ENCODE measurements at regions not wholly inside any gene's neighbourhood (a gene's known extent, or its start where the extent isn't known, plus 50 kb on each side); places are given as distances from the start of the nearest gene placed in this dataset.

DNA sequence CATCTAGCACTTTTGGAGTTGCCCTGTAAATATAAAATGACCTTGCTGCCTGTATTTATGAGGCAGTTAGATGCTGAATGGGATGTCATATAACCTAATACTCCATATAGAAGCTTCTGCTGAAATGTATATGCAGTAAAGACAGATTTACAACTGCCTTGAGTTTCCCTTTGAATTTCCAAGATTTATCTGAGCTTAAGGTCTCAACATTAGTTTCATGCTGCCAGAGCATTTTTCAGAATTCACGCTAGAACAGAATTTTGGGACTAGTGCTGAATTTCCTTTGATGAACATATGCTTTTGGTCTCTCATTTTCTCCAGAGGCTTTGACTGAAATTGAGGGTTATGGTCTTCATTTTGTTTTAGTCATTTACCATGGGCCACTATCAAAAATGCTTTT lies 254.7 kb upstream of the FANCL start:
- Histone ChIP-seq H2AFZ (ENCODE audit: low read depth, low read length) (no peak overlapping the region), H3K4me1 (ENCODE audit: insufficient read depth, low read length) (no peaks in the 10 kb centered on the region), H3K9me3 (ENCODE audit: insufficient read depth, low read length, severe bottlenecking) (no peaks in the 10 kb centered on the region), H3K9ac (ENCODE audit: low read depth, low read length) (no peak overlapping the region), H3K27me3 (ENCODE audit: insufficient read depth, low read length, poor library complexity) (no peaks in the 10 kb centered on the region), H3K36me3 (ENCODE audit: insufficient read depth, low read length) (no peaks in the 10 kb centered on the region), H4K20me1 (ENCODE audit: insufficient read depth, low read length) (no peaks in the 10 kb centered on the region), H3K4me2 (ENCODE audit: insufficient read depth, low read length) (no peak overlapping the region), H3K27ac (ENCODE audit: low read length) (no peak overlapping the region), H3K4me3 (ENCODE audit: low read depth in 1 of 2, low read length in 2 of 2) (no peak overlapping the region), H3K79me2 (ENCODE audit: insufficient read depth, low read length) (no peaks in the 10 kb centered on the region)
- ATAC-seq (ENCODE audit: insufficient read depth, low read depth) (no peak), DNase-seq (no peak)
- TF ChIP-seq, protein P1, sequence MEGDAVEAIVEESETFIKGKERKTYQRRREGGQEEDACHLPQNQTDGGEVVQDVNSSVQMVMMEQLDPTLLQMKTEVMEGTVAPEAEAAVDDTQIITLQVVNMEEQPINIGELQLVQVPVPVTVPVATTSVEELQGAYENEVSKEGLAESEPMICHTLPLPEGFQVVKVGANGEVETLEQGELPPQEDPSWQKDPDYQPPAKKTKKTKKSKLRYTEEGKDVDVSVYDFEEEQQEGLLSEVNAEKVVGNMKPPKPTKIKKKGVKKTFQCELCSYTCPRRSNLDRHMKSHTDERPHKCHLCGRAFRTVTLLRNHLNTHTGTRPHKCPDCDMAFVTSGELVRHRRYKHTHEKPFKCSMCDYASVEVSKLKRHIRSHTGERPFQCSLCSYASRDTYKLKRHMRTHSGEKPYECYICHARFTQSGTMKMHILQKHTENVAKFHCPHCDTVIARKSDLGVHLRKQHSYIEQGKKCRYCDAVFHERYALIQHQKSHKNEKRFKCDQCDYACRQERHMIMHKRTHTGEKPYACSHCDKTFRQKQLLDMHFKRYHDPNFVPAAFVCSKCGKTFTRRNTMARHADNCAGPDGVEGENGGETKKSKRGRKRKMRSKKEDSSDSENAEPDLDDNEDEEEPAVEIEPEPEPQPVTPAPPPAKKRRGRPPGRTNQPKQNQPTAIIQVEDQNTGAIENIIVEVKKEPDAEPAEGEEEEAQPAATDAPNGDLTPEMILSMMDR (IDR thresholded peaks at IDR 0.05; ENCODE audit: borderline replicate concordance, extremely low read depth, low read length, poor library complexity, severe bottlenecking): no peak
- no peak for TF ChIP-seq EZH2 (IDR thresholded peaks at IDR 0.05; ENCODE audit: borderline replicate concordance, low read depth, low read length, severe bottlenecking)

DNA sequence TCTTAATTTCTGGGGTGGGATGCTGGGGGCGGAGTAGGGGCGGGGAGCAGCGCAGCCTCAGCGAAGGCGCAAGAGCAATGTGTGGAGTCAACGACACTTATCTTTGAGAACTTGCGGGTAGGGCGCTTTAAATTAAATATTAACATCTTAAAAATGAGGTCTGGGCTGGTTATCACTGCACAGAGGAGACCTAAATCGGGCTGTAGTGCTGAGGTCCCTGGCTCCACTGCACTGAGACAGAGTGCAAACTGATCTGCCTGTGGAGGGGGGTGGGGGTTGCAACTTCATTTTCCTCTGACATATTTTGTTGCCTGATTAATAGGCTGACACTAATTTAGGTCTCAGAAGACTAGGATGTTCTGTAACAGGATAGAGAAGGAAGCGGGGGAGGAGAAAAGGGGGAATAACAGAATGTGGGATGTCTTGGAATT lies 253.0 kb upstream of the FANCL start:
- no peak for DNase-seq
- no peak overlapping the region for H3K27ac ChIP-seq (ENCODE audit: low read length)

DNA sequence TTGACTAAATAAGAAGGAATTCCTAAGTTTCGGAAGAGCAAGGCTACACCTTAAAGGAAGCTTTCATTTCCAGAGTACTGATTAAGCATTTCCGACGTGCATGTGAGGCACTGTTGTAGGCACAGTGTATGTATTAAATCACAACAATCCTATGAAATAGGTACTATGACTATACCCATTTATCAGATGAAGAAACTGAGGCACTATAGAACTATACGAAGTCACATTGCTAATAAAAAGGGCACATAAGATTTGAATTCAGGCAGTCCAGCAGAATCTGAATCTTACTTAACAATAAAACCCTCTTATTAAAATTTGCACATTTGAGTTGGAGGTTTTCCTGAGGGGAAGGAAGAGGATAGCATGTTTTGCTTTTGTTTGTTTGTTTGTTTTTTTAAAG lies 243.5 kb upstream of the FANCL start:
- Histone ChIP-seq H3K4me2 (ENCODE audit: insufficient read depth, low read length) (no peak overlapping the region), H3K27ac (ENCODE audit: low read length) (no peak overlapping the region), H3K4me3 (ENCODE audit: low read depth in 1 of 2, low read length in 2 of 2) (no peak overlapping the region), H3K27me3 (ENCODE audit: insufficient read depth, low read length, poor library complexity) (no peaks in the 10 kb centered on the region), H3K36me3 (ENCODE audit: insufficient read depth, low read length) (no peaks in the 10 kb centered on the region), H2AFZ (ENCODE audit: low read depth, low read length) (no peak overlapping the region), H4K20me1 (ENCODE audit: insufficient read depth, low read length) (no peaks in the 10 kb centered on the region), H3K9me3 (ENCODE audit: insufficient read depth, low read length, severe bottlenecking) (peaks cover 12% of the 10 kb centered on the region), H3K4me1 (ENCODE audit: insufficient read depth, low read length) (no peaks in the 10 kb centered on the region), H3K79me2 (ENCODE audit: insufficient read depth, low read length) (no peaks in the 10 kb centered on the region), H3K9ac (ENCODE audit: low read depth, low read length) (no peak overlapping the region)
- DNase-seq (no peak), ATAC-seq (ENCODE audit: insufficient read depth, low read depth) (no peak)
- TF ChIP-seq, protein P1 (IDR thresholded peaks at IDR 0.05; ENCODE audit: borderline replicate concordance, extremely low read depth, low read length, poor library complexity, severe bottlenecking): no peak
- TF ChIP-seq EZH2 (IDR thresholded peaks at IDR 0.05; ENCODE audit: borderline replicate concordance, low read depth, low read length, severe bottlenecking): no peak

More for the DNA sequence above, 253.0 kb upstream of the FANCL start:
- Histone ChIP-seq H3K9ac (ENCODE audit: low read depth, low read length) (no peak overlapping the region), H3K27me3 (ENCODE audit: insufficient read depth, low read length, poor library complexity) (no peaks in the 10 kb centered on the region), H3K4me1 (ENCODE audit: insufficient read depth, low read length) (no peaks in the 10 kb centered on the region), H3K4me2 (ENCODE audit: insufficient read depth, low read length) (no peak overlapping the region), H3K79me2 (ENCODE audit: insufficient read depth, low read length) (no peaks in the 10 kb centered on the region), H3K9me3 (ENCODE audit: insufficient read depth, low read length, severe bottlenecking) (no peaks in the 10 kb centered on the region), H3K4me3 (ENCODE audit: low read depth in 1 of 2, low read length in 2 of 2) (no peak overlapping the region), H3K36me3 (ENCODE audit: insufficient read depth, low read length) (no peaks in the 10 kb centered on the region), H2AFZ (ENCODE audit: low read depth, low read length) (no peak overlapping the region), H4K20me1 (ENCODE audit: insufficient read depth, low read length) (no peaks in the 10 kb centered on the region)
- ATAC-seq (ENCODE audit: insufficient read depth, low read depth): no peak
- TF ChIP-seq, protein P1 (IDR thresholded peaks at IDR 0.05; ENCODE audit: borderline replicate concordance, extremely low read depth, low read length, poor library complexity, severe bottlenecking): no peak
- no peak for TF ChIP-seq EZH2 (IDR thresholded peaks at IDR 0.05; ENCODE audit: borderline replicate concordance, low read depth, low read length, severe bottlenecking)

DNA sequence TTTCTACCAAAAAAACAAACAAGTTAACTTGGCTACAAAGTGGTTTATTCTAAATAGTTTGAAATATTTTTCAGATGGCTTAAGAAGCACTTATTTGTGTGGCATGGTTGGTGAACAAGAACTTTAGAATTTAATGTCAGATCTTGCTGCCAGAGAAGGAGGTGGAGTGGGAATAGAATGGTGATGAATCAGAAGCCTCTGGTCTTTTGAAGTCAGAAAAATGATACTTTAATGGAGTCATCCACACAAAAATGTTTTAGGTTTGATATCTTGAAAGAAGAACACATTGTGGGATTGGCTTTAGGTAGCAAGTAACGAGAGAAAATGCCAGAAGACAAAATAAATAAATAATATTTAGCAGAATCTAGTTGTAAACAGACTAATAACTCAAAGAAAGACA lies 243.1 kb upstream of the FANCL start:
- DNase-seq (no peak), ATAC-seq (ENCODE audit: insufficient read depth, low read depth) (no peak)
- peaks cover 12% of the 10 kb centered on the region for H3K9me3 ChIP-seq (ENCODE audit: insufficient read depth, low read length, severe bottlenecking)
- no peaks in the 10 kb centered on the region for H4K20me1 ChIP-seq (ENCODE audit: insufficient read depth, low read length)
- H3K9ac ChIP-seq (ENCODE audit: low read depth, low read length): no peak overlapping the region
- H3K36me3 ChIP-seq (ENCODE audit: insufficient read depth, low read length): no peaks in the 10 kb centered on the region
- no peaks in the 10 kb centered on the region for H3K4me1 ChIP-seq (ENCODE audit: insufficient read depth, low read length)
- no peak overlapping the region for H3K4me3 ChIP-seq (ENCODE audit: low read depth in 1 of 2, low read length in 2 of 2)
- no peak overlapping the region for H2AFZ ChIP-seq (ENCODE audit: low read depth, low read length)
- TF ChIP-seq, protein P1 (IDR thresholded peaks at IDR 0.05; ENCODE audit: borderline replicate concordance, extremely low read depth, low read length, poor library complexity, severe bottlenecking): no peak
- no peak for TF ChIP-seq EZH2 (IDR thresholded peaks at IDR 0.05; ENCODE audit: borderline replicate concordance, low read depth, low read length, severe bottlenecking)
- no peak overlapping the region for H3K4me2 ChIP-seq (ENCODE audit: insufficient read depth, low read length)
- no peaks in the 10 kb centered on the region for H3K79me2 ChIP-seq (ENCODE audit: insufficient read depth, low read length)
- H3K27me3 ChIP-seq (ENCODE audit: insufficient read depth, low read length, poor library complexity): no peaks in the 10 kb centered on the region
- H3K27ac ChIP-seq (ENCODE audit: low read length): no peak overlapping the region
